NCI-H226 (cell line): ENCODE measurements at regions not wholly inside any gene's neighbourhood (a gene's known extent, or its start where the extent isn't known, plus 50 kb on each side); places are given as distances from the start of the nearest gene placed in this dataset.

ENCODE experiments used
- DNase-seq: peaks from one replicate; pipeline ENCODE4 v3.0.0-alpha.2; 2015

- no peak for DNase-seq
Measured at GRCh38 chr5:125149527-125149926, 403.1 kb upstream of the ZNF608 start.

- no peak for DNase-seq
Measured at GRCh38 chr5:125150041-125150669, 403.7 kb upstream of the ZNF608 start.

- no peak for DNase-seq
Measured at GRCh38 chr5:125151150-125151900, 404.9 kb upstream of the ZNF608 start.

GRCh38 chr5:125152044-125152443, 405.6 kb upstream of the ZNF608 start:
- DNase-seq, result no peak

- DNase-seq, result no peak
Measured at GRCh38 chr5:125152461-125153189, 406.2 kb upstream of the ZNF608 start.

GRCh38 chr5:125153231-125153630, 406.8 kb upstream of the ZNF608 start:
- DNase-seq, result no peak

- no peak for DNase-seq
Measured at GRCh38 chr5:125154301-125155110, 408.1 kb upstream of the ZNF608 start.

GRCh38 chr5:125160787-125161502, 414.5 kb upstream of the ZNF608 start:
- no peak for DNase-seq

GRCh38 chr5:125162714-125163113, 416.3 kb upstream of the ZNF608 start:
- no peak for DNase-seq

- DNase-seq, result no peak
Measured at GRCh38 chr5:125169396-125169795, 423.0 kb upstream of the ZNF608 start.

- DNase-seq, result no peak
Measured at GRCh38 chr5:125171641-125172040, 425.2 kb upstream of the ZNF608 start.

GRCh38 chr5:125175348-125176004, 429.0 kb upstream of the ZNF608 start:
- no peak for DNase-seq

GRCh38 chr5:125176005-125176390, 429.6 kb upstream of the ZNF608 start:
- DNase-seq, result no peak

GRCh38 chr5:125177340-125177739, 430.9 kb upstream of the ZNF608 start:
- DNase-seq, result no peak

GRCh38 chr5:125179612-125180011, 433.2 kb upstream of the ZNF608 start:
- DNase-seq, result no peak

- DNase-seq, result no peak
Measured at GRCh38 chr5:125180231-125180829, 433.9 kb upstream of the ZNF608 start.

GRCh38 chr5:125181159-125181558, 434.7 kb upstream of the ZNF608 start:
- no peak for DNase-seq

GRCh38 chr5:125181955-125182354, 435.5 kb upstream of the ZNF608 start:
- DNase-seq, result peak; percentile 6

- no peak for DNase-seq
Measured at GRCh38 chr5:125185740-125186139, 439.3 kb upstream of the ZNF608 start.

GRCh38 chr5:125186911-125187375, 440.5 kb upstream of the ZNF608 start:
- no peak for DNase-seq

GRCh38 chr5:125189531-125189941, 443.1 kb upstream of the ZNF608 start:
- DNase-seq, result no peak
